ENCODE measurements at regions not wholly inside any gene's neighbourhood (a gene's known extent, or its start where the extent isn't known, plus 50 kb on each side); places are given as distances from the start of the nearest gene placed in this dataset.
A peak's percentile ranks its signal among the peaks of the same experiment; 100 is the strongest.

DNA sequence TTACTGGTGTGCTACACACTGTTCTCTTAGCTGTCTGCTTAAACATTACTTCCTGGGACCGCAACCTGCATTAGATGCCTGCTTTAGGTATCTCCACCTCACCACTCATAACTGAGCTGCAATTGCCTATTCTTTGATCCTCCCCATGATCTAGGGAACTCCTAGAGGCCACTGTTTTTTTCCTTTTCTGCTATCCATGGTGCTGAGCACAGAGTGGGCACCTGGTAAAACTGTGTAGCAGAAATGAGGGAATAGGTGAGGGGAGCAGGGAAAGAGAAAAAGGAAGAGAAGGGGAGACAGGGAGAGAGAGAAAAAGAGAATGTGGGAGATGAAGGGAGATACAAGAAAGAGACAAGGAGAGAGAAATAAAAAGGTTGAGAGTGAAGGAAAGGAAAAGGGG lies 434.9 kb downstream of the ADRA2A start:
- DNase-seq, result no peak
- H2BK12ac ChIP-seq (ENCODE audit: insufficient read length, low read depth, low read length), result no peak overlapping the region

More for the DNA sequence above, 434.9 kb downstream of the ADRA2A start:
- Histone ChIP-seq H3K18ac (ENCODE audit: insufficient read length, low read depth, low read length) (no peak overlapping the region), H3K79me1 (ENCODE audit: insufficient read depth, low read depth, low read length, poor library complexity, severe bottlenecking) (no peaks in the 10 kb centered on the region), H3K27me3 (ENCODE audit: insufficient read depth, low read length) (no peaks in the 10 kb centered on the region), H3K4ac (ENCODE audit: low read depth, low read length) (no peak overlapping the region), H2AFZ (ENCODE audit: low read length) (no peak overlapping the region), H3K4me1 (ENCODE audit: insufficient read depth, low read length) (peaks cover 8% of the 10 kb centered on the region; the same call in 1 of the 2 replicates), H3K79me2 (ENCODE audit: insufficient read depth, low read length) (no peaks in the 10 kb centered on the region), H3K27ac (ENCODE audit: insufficient read length, low read depth, low read length) (no peak overlapping the region), H3K9me3 (ENCODE audit: control insufficient read depth, low read depth, low read length) (no peaks in the 10 kb centered on the region), H3T11ph (ENCODE audit: low read length) (no peak overlapping the region), H2BK120ac (ENCODE audit: low read depth, low read length, poor library complexity, severe bottlenecking) (no peak overlapping the region), H2AK5ac (ENCODE audit: insufficient read length, low read length) (no peak overlapping the region), H4K91ac (ENCODE audit: insufficient read length, low read depth, low read length) (no peak overlapping the region), H2BK5ac (ENCODE audit: insufficient read length, low read length) (no peak overlapping the region), H2BK15ac (ENCODE audit: low read depth, low read length) (no peak overlapping the region), H3K23me2 (ENCODE audit: insufficient read length, low read depth, low read length, poor library complexity, severe bottlenecking) (no peaks in the 10 kb centered on the region), H4K5ac (ENCODE audit: insufficient read length, low read depth, low read length) (no peak overlapping the region), H3K4me2 (ENCODE audit: insufficient read depth, insufficient read length, low read length) (no peak overlapping the region), H3K14ac (ENCODE audit: insufficient read depth, low read length) (no peak overlapping the region), H4K20me1 (ENCODE audit: control insufficient read depth, insufficient read depth, insufficient read length) (no peaks in the 10 kb centered on the region), H3K23ac (ENCODE audit: insufficient read length, low read depth, low read length) (no peak overlapping the region), H3K56ac (ENCODE audit: insufficient read length, low read depth, low read length) (no peak overlapping the region), H4K8ac (replicated peaks; ENCODE audit: insufficient read length, low read depth, low read length) (no peak overlapping the region), H2BK20ac (ENCODE audit: low read depth, low read length, poor library complexity, severe bottlenecking) (no peak overlapping the region), H3K9ac (ENCODE audit: extremely low read depth, insufficient read length, low read length) (no peak overlapping the region)
- TF ChIP-seq, protein P1, sequence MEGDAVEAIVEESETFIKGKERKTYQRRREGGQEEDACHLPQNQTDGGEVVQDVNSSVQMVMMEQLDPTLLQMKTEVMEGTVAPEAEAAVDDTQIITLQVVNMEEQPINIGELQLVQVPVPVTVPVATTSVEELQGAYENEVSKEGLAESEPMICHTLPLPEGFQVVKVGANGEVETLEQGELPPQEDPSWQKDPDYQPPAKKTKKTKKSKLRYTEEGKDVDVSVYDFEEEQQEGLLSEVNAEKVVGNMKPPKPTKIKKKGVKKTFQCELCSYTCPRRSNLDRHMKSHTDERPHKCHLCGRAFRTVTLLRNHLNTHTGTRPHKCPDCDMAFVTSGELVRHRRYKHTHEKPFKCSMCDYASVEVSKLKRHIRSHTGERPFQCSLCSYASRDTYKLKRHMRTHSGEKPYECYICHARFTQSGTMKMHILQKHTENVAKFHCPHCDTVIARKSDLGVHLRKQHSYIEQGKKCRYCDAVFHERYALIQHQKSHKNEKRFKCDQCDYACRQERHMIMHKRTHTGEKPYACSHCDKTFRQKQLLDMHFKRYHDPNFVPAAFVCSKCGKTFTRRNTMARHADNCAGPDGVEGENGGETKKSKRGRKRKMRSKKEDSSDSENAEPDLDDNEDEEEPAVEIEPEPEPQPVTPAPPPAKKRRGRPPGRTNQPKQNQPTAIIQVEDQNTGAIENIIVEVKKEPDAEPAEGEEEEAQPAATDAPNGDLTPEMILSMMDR (conservative IDR thresholded peaks at IDR 0.05), result 0 out of 3 replicates have a peak, but pooled peaks have one; percentile 12
- Mint-ChIP-seq H3K36me3 (ENCODE audit: insufficient read depth in 1 of 3, low read depth in 3 of 3) (no peaks in the 10 kb centered on the region; a peak in 1 of 7 replicates), H3K9me3 (no peaks in the 10 kb centered on the region), H3K27me3 (ENCODE audit: low read depth) (no peaks in the 10 kb centered on the region), H3K4me1 (peaks cover 20 to 26% of the 10 kb centered on the region in 2 experiments), H3K27ac (no peak overlapping the region), H3K4me3 (no peak overlapping the region)
- no CpG with 5 or more reads among the region's 1 CpG for WGBS (ENCODE audit: extremely low coverage, insufficient read length, low lambda C conversion rate)
